ENCODE measurements at regions not wholly inside any gene's neighbourhood (a gene's known extent, or its start where the extent isn't known, plus 50 kb on each side); places are given as distances from the start of the nearest gene placed in this dataset.

GRCh38 chr16:48978501-48978900 lies 303.1 kb downstream of the CBLN1 start:
- no peak for TF ChIP-seq POLR2A (IDR thresholded peaks at IDR 0.05)
- TF ChIP-seq, protein P1, sequence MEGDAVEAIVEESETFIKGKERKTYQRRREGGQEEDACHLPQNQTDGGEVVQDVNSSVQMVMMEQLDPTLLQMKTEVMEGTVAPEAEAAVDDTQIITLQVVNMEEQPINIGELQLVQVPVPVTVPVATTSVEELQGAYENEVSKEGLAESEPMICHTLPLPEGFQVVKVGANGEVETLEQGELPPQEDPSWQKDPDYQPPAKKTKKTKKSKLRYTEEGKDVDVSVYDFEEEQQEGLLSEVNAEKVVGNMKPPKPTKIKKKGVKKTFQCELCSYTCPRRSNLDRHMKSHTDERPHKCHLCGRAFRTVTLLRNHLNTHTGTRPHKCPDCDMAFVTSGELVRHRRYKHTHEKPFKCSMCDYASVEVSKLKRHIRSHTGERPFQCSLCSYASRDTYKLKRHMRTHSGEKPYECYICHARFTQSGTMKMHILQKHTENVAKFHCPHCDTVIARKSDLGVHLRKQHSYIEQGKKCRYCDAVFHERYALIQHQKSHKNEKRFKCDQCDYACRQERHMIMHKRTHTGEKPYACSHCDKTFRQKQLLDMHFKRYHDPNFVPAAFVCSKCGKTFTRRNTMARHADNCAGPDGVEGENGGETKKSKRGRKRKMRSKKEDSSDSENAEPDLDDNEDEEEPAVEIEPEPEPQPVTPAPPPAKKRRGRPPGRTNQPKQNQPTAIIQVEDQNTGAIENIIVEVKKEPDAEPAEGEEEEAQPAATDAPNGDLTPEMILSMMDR (IDR thresholded peaks at IDR 0.05), result no peak

Measured in uterus (tissue), 2 donors.